Testis (tissue), 2 donors: ENCODE measurements at regions not wholly inside any gene's neighbourhood (a gene's known extent, or its start where the extent isn't known, plus 50 kb on each side); places are given as distances from the start of the nearest gene placed in this dataset.

Source experiments
- CTCF ChIP-seq, 3 experiments: fragments of 450-650 bp in 2 of 3; fragments of 200-600 bp in 1 of 3; sonication (generic) in 1 of 3; IDR thresholded peaks; one replicate each; pipeline ENCODE4 v1.5.1; 2016 to 2019; ENCODE audit warnings: antibody characterized with exemption in 3 of 3, mild to moderate bottlenecking in 2 of 3, moderate library complexity in 1 of 3
- POLR2A ChIP-seq: fragments of 450-650 bp; IDR thresholded peaks from one replicate; pipeline ENCODE4 v1.6.1; 2017; ENCODE audit warnings: antibody characterized with exemption, mild to moderate bottlenecking, moderate library complexity

GRCh38 chr12:68491204-68491960 lies 119.3 kb upstream of the RAP1B start:
- TF ChIP-seq CTCF (IDR thresholded peaks at IDR 0.05) (no peak), POLR2A (no peak)
